Omental fat pad (tissue), 3 donors: ENCODE measurements at regions not wholly inside any gene's neighbourhood (a gene's known extent, or its start where the extent isn't known, plus 50 kb on each side); places are given as distances from the start of the nearest gene placed in this dataset.
"Not testable (repeated sequence)": the region's sequence is repeated elsewhere in the genome, so short reads cannot be mapped to it uniquely, and the experiment has no call there.

ENCODE experiments used
- ATAC-seq: fragments of 150-250 bp; one replicate; pipeline ENCODE4 v1.9.1; 2016; ENCODE audit warnings: mild to moderate bottlenecking, moderate library complexity; ENCODE audit not compliant: low FRiP score
- DNase-seq: peaks from one replicate; pipeline ENCODE4 v3.0.0-alpha.2; 2019; ENCODE audit warnings: low spot score
- TF ChIP-seq, protein P1 (sequence below), 3 donors: fragments of 450-650 bp; IDR thresholded peaks; one replicate each; pipeline ENCODE4 v1.5.1; 2016 to 2017; ENCODE audit warnings: antibody characterized with exemption in 3 of 3, mild to moderate bottlenecking in 3 of 3, moderate library complexity in 2 of 3

DNA sequence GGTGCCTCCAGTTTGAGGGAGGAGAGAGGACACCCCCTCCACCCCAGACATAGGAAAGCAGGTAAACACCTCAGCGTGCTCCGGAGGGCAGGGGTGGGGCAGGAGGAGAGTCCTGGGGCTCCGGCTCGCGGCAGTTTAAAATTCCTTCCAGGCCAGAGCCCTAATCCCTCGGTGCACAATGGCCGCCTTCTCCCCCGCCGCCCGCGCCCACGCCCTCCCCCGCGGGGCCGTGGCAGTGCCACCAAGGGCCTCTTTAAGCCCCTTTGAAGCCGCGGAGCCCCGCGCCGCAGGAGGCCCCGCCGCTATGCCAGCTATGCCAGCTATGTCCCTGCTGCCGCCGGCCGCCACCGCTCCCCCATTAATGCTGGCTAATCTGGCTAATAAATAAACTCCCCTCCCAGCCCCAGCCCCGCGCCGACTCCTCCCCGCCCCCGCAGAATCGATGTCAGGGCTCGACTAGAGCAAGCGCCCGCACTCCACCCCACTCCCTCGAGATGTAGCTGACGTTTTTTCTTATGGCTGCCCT, 125.1 kb downstream of the MRPL14 start:
- no peak for DNase-seq
- peak; percentile 30 for ATAC-seq
- TF ChIP-seq, protein P1, sequence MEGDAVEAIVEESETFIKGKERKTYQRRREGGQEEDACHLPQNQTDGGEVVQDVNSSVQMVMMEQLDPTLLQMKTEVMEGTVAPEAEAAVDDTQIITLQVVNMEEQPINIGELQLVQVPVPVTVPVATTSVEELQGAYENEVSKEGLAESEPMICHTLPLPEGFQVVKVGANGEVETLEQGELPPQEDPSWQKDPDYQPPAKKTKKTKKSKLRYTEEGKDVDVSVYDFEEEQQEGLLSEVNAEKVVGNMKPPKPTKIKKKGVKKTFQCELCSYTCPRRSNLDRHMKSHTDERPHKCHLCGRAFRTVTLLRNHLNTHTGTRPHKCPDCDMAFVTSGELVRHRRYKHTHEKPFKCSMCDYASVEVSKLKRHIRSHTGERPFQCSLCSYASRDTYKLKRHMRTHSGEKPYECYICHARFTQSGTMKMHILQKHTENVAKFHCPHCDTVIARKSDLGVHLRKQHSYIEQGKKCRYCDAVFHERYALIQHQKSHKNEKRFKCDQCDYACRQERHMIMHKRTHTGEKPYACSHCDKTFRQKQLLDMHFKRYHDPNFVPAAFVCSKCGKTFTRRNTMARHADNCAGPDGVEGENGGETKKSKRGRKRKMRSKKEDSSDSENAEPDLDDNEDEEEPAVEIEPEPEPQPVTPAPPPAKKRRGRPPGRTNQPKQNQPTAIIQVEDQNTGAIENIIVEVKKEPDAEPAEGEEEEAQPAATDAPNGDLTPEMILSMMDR (IDR thresholded peaks at IDR 0.05), result no peak

DNA sequence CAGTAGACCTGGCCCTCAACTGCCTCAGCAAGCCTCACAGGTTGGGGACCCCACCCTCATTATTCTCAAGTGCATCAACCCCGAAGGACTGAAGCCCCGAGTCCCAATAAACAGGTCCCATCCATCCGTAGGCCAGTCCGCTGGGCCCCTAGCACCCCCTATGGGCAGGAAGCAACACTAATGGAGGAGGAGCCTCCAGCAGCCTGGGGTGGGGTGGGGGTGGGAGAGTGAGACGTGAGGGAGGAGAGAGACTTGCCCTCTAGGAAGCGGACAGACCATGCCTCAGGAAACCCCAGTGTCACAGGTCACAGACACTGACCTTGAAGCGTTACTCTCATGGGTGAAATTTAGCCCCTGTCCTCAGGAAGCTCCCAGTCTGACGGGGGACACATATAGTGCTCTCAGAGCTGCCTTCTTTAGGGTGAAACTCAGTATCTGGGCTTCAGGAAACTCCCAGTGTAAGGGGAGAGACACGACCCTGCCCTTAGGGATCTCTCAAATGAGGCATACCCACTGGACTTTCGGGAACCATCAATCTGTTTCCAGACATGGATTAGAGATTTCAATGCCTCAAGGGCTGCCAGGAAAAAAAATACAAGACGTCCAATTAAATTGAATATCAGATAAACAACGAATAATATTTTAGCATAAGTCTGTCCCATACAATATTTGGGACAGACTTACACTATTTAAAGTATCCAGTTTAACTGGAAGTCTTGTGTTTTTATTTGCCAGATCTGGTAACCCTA, 125.8 kb downstream of the MRPL14 start:
- DNase-seq, result no peak

DNA sequence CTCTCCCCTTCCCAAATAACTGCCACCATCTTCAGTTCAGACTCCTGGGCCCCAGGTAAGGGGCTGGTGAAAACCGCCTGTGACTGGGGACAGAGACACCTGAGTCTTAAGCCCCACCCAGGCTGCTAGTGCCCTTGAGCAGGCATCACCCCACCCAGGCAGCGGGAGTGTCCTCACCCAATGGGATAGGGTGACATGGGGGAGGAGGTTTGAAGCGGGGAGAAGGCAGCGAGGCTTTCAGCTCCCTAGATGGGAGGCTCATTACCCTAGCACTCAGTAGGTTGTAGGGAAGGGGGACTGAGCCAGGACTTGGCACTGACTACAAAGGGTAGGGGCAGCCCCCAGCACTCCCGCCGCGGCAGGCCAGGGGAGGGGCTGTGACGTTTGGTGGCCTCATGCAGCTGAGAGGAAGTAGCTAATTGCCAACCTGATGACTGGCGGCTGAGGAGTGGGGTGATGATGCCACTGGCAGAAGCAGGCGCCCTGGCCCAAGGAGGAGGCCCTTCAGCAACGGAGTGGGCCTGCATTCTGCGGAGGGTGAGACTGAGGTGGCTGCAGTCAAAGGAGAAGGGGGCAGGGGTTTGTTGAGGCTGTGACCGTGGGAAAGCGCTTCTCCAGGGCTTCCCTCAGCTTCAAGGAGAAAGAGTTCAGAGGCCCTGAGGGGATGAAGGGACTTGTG, 126.9 kb downstream of the MRPL14 start:
- TF ChIP-seq, protein P1 (IDR thresholded peaks at IDR 0.05), result no peak
- DNase-seq (no peak), ATAC-seq (no peak)

More for the DNA sequence above, 125.8 kb downstream of the MRPL14 start:
- TF ChIP-seq, protein P1 (IDR thresholded peaks at IDR 0.05), result no peak
- no peak for ATAC-seq

DNA sequence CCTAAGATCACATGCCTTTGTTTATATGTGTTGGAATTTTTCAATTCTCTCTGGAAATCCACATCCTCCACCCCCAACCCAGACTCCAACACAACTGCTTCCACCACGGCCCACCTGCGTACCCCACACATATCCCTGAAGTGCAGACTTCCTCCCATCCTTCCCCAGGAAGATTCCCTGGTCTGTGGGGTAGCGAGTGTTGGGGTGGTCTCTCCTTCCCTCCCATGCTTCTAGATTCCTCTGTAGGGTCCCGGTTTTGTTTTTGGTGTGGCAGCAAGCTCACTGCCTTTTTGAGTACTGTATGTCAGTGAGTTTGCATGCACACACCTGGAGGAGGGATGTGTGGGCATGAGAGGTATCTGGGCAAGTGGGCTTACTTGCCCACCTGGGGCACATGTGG, 127.6 kb downstream of the MRPL14 start:
- TF ChIP-seq, protein P1 (IDR thresholded peaks at IDR 0.05), result no peak
- no peak for ATAC-seq
- no peak for DNase-seq

DNA sequence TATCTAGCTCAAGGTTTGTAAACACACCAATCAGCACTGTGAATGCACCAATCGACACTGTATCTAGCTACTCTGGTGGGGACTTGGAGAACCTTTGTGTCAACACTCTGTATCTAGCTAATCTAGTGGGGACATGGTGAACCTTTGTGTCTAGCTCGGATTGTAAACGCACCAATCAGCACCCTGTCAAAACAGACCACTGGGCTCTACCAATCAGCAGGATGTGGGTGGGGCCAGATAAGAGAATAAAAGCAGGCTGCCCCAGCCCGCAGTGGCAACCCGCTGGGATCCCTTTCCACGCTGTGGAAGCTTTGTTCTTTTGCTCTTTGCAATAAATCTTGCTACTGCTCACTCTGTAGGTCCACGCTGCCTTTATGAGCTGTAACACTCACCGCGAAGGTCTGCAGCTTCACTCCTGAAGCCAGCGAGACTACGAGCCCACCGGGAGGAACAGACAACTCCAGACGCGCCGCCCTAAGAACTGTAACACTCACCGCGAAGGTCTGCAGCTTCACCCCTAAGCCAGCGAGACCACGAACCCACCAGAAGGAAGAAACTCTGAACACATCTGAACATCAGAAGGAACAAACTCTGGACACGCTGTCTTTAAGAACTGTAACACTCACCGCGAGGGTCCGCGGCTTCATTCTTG, 128.5 kb downstream of the MRPL14 start:
- not testable (repeated sequence) for ATAC-seq
- DNase-seq, result peak; percentile 16

DNA sequence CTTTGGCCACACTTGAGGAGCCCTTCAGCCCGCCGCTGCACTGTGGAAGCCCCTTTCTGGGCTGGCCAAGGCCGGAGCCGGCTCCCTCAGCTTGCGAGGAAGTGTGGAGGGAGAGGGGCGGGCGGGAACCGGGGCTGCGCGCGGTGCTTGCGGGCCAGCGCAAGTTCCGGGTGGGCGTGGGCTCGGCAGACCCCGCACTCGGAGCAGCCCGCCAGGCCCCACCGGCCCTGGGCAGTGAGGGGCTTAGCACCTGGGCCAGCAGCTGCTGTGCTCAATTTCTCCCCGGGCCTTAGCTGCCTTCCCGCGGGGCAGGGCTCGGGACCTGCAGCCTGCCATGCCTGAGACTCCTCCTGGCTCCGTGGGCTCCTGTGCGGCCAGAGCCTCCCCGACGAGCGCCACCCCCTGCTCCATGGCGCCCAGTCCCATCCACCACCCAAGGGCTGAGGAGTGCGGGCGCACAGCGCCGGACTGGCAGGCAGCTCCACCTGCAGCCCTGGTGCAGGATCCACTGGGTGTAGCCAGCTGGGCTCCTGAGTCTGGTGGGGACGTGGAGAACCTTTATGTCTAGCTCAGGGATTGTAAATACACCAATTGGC, 129.2 kb downstream of the MRPL14 start:
- ATAC-seq, result not testable (repeated sequence)
- DNase-seq, result peak; percentile 12

DNA sequence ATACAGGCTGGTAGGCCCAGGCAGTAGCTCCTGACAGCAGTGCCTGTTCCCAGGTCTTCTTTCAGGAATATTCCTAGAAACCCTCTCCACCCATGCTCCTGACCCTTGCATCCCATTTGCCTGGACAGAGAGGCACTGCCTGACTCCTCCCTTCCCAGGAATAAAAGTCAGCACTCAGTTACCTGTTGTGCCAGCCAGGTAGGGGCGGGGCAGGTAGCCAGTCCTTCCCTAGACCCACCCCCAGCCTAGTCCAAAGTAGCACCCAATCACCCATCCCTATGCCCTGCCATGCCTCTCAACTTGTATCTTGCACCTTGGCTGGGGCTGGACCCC, 129.9 kb downstream of the MRPL14 start:
- TF ChIP-seq, protein P1 (IDR thresholded peaks at IDR 0.05), result no peak
- DNase-seq, result peak; percentile 18
- no peak for ATAC-seq
